CD4-positive, alpha-beta T cell treated with Interleukin-15 for 1 hour (primary cell): ENCODE measurements at regions not wholly inside any gene's neighbourhood (a gene's known extent, or its start where the extent isn't known, plus 50 kb on each side); places are given as distances from the start of the nearest gene placed in this dataset.

Experiments
- DNase-seq: peaks from one replicate; pipeline ENCODE4 v3.0.0-alpha.2; 2020

- DNase-seq = no peak
Measured at GRCh38 chr22:22050141-22050775, 67.7 kb upstream of the TOP3B start.

- DNase-seq = no peak
Measured at GRCh38 chr22:22049684-22050083, 67.1 kb upstream of the TOP3B start.

GRCh38 chr22:22048981-22049531, 66.5 kb upstream of the TOP3B start:
- DNase-seq = no peak

DNA sequence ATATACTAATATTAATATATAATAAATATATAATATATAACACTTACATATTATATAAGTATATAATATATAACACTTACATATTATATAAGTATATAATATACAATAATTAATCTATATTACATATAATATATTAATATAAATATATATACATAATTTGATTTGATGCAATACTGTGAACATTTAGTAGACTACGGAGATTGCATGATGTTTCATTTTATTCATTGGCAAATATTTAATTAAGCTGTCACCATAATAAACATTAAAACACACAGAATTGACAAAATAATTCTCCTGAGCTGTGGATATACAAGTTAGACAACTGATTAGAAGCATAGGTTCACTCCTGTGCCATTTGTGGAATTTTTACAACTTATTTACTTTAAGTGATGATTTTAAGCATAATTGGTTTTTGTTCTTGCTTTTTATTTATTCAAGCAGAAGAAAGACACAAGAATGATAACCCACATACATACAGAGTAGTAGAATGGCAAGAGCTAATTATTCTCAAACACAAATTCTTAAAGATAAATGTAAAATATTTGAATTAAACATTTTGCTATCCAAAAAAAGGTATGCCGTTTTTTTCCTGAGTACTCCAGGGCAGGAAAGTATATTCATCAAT, 65.8 kb upstream of the TOP3B start:
- no peak for DNase-seq

DNA sequence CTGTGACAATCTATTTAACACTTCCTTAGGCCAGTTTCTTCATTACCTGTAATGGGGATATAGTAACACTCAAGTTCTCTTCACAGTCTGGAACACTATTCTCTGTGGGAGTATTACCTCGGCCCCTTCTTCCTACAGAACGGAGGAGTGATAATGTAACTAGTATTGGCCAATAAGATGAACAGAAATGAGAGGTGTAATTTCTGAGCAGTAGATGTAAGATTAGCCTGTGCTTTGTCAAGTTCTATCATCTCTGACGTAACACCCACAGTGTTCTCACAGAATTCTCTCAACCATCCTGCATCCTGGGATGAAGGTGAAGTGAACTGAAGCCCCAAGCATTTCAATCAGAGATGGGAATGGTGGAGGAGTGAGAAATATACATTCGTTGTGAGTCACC, 65.2 kb upstream of the TOP3B start:
- DNase-seq = no peak

DNA sequence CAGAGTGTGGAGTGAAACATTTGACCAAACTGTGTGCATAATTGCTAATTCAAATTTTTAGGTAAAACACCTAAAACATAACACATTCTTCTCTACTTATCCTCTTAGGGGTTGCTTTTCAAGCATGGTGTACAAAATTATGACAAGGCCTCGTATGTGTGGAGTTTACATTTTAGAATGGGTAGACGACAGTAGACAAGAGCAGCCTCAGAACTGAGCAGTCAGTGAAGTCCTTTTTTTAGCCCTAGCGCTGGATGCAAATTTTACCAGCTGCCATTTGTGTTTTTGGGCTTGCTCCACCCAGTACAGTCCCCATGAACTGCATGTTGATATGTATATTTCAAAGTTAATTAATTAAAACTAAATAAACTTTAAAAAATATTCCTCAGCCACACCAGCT, 64.7 kb upstream of the TOP3B start:
- DNase-seq = no peak

DNA sequence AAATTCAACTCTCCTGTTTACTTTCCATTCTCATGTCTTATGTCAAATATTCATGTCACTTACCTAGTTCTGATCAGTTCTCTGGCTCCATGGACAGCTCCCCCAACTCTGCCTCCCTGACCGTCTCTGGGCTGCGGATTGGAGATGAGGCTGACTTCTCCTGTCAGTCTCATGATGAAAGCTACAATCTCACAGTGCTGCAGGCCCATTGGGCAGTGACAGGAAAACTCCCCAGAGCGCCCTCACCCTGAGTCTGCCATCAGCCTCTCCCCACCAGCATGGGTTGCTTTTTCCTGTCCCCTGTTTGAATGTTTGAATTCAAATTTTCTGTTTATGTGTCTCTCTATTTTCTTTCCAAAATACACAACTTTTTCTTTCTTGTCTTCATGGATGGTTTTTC, 63.8 kb upstream of the TOP3B start:
- DNase-seq = no peak

DNA sequence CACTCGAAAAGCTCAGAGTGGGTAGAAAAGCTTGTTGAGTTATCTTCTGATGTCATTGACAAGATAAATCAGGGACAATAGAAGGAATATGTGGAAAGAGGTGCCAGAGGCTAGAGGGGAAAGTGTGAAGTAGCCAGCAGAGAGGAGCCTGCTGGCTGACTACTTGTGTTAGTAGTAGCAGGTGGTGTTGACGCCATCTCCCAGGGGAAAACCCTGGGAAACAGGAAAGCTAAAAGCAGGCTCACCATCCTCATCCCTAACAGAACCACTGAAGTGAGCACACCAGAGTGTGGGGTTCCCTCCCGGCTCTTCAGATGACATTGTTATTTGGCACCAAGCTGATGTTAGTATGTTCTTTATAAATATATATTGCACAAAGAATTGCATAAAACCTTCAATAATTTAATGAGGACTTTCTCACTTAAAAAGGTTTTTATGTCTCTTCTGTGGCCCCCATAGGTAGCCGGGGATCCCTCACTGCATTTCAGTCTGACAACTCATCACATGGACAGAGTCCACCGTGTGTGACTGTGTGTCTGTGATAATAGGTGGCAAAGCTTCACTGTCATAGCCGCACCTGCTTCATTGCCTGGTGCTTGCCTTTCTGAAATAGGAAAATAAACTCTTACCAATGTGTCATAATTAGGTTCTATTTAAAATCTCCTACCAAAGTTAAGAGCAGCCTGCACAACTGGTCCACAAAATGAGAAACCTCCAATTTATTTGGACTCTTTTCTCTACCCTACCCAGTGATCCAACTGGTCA, 63.2 kb upstream of the TOP3B start:
- no peak for DNase-seq

DNA sequence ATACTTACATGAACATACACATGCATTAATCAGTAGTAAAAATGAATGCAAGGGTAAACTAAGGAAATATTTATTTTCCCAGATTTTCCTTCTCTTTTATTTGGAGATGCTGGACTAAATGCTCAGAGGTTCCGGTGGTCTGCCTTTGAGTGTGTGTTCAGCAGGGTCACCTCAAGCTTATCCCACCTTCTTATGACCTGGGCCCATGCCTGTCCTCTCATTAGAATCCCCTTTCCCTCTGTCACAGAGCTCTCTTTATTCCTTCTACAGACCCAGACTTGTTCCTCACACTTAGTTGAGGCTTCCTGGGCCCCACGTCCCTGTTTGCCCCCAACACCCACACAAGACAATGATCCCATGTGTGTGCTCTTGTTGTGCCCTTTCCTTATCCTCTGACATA, 61.6 kb upstream of the TOP3B start:
- DNase-seq = no peak

- no peak for DNase-seq
Measured at GRCh38 chr22:22043296-22044078, 60.9 kb upstream of the TOP3B start.

DNA sequence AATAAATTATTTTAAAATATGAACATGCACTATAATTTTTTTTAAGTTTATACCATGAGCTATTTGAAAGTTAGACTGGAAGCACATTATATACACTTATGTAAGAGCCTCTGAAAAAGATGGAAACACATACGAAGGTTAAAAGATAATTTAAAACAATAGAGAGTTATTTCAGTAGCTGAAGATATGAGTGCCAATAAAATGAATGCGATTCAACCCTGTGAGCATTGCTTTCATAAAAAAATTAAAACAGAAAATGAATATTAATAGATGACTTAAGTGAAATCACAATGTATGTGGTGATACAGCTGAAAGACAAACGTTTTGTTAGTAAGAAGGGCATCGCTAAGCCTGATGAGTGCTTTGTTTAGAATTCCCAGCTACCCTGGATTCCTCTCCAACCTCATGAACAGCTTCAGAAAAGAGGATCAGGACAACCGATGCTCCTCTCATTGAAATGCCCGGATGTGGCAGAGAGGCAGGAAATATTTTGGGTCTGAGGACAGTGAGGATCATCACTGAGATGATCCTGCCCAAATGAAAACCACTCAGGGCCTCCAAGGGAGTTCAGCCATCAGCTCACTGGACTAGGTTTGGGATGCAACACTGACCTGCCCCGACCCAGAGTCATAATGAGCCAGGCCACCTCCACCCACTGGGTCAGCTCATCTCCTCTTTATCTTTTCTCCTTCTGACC, 60.2 kb upstream of the TOP3B start:
- DNase-seq = no peak

GRCh38 chr22:22042009-22042408, 59.4 kb upstream of the TOP3B start:
- DNase-seq = no peak

DNA sequence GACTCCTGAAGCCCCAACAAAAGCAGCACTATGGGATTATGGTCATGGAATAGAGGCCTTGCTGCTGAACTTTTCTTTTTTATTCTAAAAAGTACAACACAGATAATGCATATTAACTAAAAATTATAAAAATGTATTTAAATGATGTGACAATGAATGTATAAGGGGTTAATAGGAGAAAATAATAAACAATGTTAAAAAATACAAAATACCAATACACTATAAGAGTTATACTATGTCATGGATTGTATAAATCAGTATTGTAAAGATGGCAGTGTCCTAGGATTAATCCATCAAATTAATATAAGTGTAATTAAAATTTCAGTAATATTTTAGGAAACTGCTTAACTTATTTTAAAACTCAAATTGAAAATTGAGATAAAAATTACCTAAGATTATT, 58.3 kb upstream of the TOP3B start:
- no peak for DNase-seq

GRCh38 chr22:22040472-22040871, 57.9 kb upstream of the TOP3B start:
- no peak for DNase-seq

DNA sequence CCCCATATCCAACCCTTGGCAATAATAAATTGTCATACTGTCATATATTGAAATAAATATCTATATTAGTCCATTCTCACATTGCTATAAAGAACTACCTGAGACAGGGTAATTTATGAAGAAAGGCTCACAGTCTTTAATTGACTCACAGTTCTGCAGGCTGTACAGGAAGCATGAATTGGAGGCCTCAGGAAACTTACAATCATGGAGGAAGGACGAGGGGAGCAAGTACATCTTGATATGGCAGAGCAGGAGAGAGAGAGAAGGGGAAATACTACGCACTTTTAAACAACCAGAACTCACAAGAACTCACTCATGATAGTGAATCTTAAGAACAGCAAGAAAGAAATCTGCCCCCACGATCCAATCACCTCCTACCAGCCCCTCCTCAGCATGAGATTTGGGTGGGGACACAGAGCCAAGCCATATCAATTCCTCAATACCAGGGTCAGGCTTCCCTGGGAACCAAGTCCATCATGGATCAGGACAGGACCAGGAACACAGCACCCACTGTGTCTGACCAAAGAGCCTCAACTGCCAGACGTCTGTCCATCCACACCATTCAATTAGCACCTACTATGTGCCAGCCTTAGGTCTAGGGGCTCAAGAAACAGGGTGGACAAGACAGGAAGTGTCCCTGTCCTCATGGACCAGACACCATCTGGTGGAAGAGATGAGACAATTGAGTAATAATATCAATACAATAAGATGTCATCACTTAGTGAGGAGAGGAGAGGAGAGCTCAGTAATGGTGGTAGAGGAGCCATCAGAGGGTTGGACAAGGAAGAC, 56.9 kb upstream of the TOP3B start:
- no peak for DNase-seq

- DNase-seq = no peak
Measured at GRCh38 chr22:22038178-22038880, 55.7 kb upstream of the TOP3B start.

DNA sequence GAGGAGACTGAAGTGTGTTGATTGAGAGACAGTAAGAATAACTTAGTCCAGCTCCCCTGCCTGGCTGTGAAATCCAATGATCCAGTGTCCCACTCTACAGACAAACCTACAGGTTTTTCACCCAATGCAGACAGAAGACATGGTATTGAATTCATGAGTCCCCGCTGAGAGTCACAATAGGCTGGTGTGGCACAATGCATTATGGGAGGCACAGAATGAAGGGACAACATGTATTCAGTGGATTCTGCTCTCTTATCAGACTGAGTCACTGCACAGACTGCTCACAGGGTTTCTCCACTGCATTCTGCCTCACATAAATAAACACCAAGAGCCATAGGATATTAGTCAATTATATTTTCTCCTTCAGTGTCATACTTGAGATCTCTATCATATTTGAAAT, 55.2 kb upstream of the TOP3B start:
- no peak for DNase-seq

DNA sequence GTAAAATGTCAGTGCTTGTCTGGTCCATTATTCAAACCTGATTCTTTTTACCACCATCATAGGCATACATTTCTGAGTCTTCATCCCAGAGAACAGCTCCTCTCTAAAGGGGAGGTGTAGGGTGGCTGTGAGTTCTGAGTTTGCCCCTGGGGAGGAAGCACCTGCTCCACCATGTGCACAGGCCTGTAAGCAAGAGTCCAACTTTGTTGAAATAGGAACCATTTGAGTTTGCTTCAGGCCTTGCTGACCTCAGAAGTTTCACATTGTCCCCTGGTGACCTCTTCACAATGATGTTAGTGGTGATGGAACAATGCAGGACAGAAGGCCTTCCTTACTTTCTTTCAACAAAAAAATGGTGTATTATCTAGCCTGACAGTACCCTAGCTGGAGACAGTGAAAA, 54.6 kb upstream of the TOP3B start:
- DNase-seq = peak; percentile 35

GRCh38 chr22:22036588-22036987, 54.0 kb upstream of the TOP3B start:
- no peak for DNase-seq

DNA sequence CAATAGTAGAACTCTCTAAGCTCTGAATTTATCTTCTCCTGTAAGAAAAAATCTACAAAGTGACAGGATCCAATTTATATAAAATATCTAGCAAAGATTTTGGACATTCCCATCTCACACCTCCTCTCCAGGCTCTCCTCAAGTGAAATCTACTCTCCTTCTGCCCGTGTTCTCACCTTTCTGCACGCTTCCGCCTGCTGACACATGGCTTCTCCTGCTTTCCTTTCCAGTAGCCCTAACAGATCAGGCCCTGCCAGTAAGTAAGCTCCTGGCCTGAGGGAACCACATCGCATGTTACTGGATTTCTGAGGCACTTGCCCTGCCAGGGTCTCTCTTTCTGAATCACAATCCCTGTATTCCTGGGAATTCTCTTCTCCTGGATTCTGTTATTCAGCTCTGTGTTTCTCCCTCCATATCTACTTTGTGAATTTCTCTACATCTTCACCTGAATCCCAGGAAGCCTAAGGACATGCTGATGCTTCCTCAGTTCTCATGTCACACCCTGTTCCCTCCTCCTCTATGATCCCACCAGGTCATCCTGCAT, 53.3 kb upstream of the TOP3B start:
- DNase-seq = no peak

DNA sequence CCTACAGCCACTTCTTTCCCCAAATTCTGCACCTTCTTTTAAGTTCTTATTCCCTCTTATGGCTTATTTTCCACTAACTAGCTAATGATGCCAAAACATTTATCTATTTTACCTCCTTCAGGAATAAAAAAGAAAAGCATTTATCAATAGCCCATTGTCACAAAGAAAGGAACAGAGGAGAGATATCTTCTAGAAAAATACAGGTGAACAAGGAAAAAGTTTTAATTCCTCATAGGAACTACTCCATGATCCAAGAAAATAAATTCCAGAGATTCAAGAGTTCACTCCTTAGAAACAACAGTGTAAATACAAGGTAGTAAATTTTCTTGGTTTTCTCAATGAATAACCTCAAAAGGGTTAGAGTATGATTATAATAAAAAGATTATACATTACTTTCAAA, 52.6 kb upstream of the TOP3B start:
- no peak for DNase-seq
